Endothelial cell of hepatic sinusoid (primary cell): ENCODE measurements at regions not wholly inside any gene's neighbourhood (a gene's known extent, or its start where the extent isn't known, plus 50 kb on each side); places are given as distances from the start of the nearest gene placed in this dataset.
"Not testable (repeated sequence)": the region's sequence is repeated elsewhere in the genome, so short reads cannot be mapped to it uniquely, and the experiment has no call there.

Source experiments
- in situ Hi-C: cut with HindIII; loops from 2 replicates; pipeline ENCODE4 v1.10.0; 2017; ENCODE audit warnings: low sequenced_read_pairs

- in situ Hi-C loops: no loop called here
These were observed 470.0 kb upstream of the GCFC2 start for GRCh38 chr2:76180676-76181075.

- in situ Hi-C loops: no loop called here
These were observed 467.9 kb upstream of the GCFC2 start for GRCh38 chr2:76178610-76179009.

GRCh38 chr2:76175295-76175694 lies 464.6 kb upstream of the GCFC2 start:
- in situ Hi-C loops: no loop called here

- in situ Hi-C loops: no loop called here
These were observed 463.8 kb upstream of the GCFC2 start for GRCh38 chr2:76174505-76174904.

- in situ Hi-C loops: not testable (repeated sequence)
These were observed 462.5 kb upstream of the GCFC2 start for GRCh38 chr2:76173206-76173605.

GRCh38 chr2:76172154-76172595 lies 461.5 kb upstream of the GCFC2 start:
- in situ Hi-C loops: not testable (repeated sequence)

- in situ Hi-C loops: no loop called here
These were observed 460.1 kb upstream of the GCFC2 start for GRCh38 chr2:76170856-76171255.

GRCh38 chr2:76170009-76170384 lies 459.3 kb upstream of the GCFC2 start:
- in situ Hi-C loops: no loop called here

GRCh38 chr2:76169276-76170008 lies 458.7 kb upstream of the GCFC2 start:
- in situ Hi-C loops: no loop called here

- in situ Hi-C loops: no loop called here
These were observed 453.1 kb upstream of the GCFC2 start for GRCh38 chr2:76163860-76164259.

- in situ Hi-C loops: no loop called here
These were observed 450.0 kb upstream of the GCFC2 start for GRCh38 chr2:76160670-76161069.

GRCh38 chr2:76159042-76159648 lies 448.4 kb upstream of the GCFC2 start:
- in situ Hi-C loops: no loop called here

- in situ Hi-C loops: no loop called here
These were observed 446.8 kb upstream of the GCFC2 start for GRCh38 chr2:76157531-76157930.

- in situ Hi-C loops: no loop called here
These were observed 444.3 kb upstream of the GCFC2 start for GRCh38 chr2:76154981-76155380.

- in situ Hi-C loops: no loop called here
These were observed 439.1 kb upstream of the GCFC2 start for GRCh38 chr2:76149846-76150245.

GRCh38 chr2:76139303-76139702 lies 428.6 kb upstream of the GCFC2 start:
- in situ Hi-C loops: not testable (repeated sequence)

- in situ Hi-C loops: no loop called here
These were observed 417.9 kb upstream of the GCFC2 start for GRCh38 chr2:76128622-76129021.

GRCh38 chr2:76120176-76120575 lies 409.5 kb upstream of the GCFC2 start:
- in situ Hi-C loops: no loop called here

- in situ Hi-C loops: no loop called here
These were observed 379.0 kb upstream of the GCFC2 start for GRCh38 chr2:76089683-76090082.

GRCh38 chr2:76083248-76083647 lies 372.5 kb upstream of the GCFC2 start:
- in situ Hi-C loops: no loop called here

GRCh38 chr2:76082509-76082908 lies 371.8 kb upstream of the GCFC2 start:
- in situ Hi-C loops: no loop called here

GRCh38 chr2:76080154-76080553 lies 369.4 kb upstream of the GCFC2 start:
- in situ Hi-C loops: no loop called here

- in situ Hi-C loops: no loop called here
These were observed 364.4 kb upstream of the GCFC2 start for GRCh38 chr2:76075126-76075525.
